HAP-1 (cell line): ENCODE measurements at regions not wholly inside any gene's neighbourhood (a gene's known extent, or its start where the extent isn't known, plus 50 kb on each side); places are given as distances from the start of the nearest gene placed in this dataset.
A peak's percentile ranks its signal among the peaks of the same experiment; 100 is the strongest.

Experiments
- DNase-seq, 2 experiments: peaks; one replicate each; pipeline ENCODE4 v3.0.0-alpha.2; 2016 to 2020; ENCODE audit warnings: low spot score in 2 of 2
- H3K27me3 ChIP-seq: fragments of 250-450 bp; sonication (Bioruptor Pico); 2 replicates; pipeline ENCODE4 v1.5.1; 2020; ENCODE audit warnings: low read depth, mild to moderate bottlenecking, moderate library complexity
- H3K36me3 ChIP-seq: fragments of 250-450 bp; sonication (Bioruptor Pico); replicated peaks from 2 replicates; pipeline ENCODE4 v1.5.1; 2020; ENCODE audit warnings: mild to moderate bottlenecking
- H3K4me1 ChIP-seq: fragments of 250-450 bp; sonication (Bioruptor Pico); 2 replicates; pipeline ENCODE4 v1.5.1; 2020; ENCODE audit warnings: mild to moderate bottlenecking
- H3K4me3 ChIP-seq: fragments of 250-450 bp; sonication (Bioruptor Pico); 2 replicates; pipeline ENCODE4 v1.5.1; 2020; ENCODE audit warnings: mild to moderate bottlenecking, moderate library complexity
- H3K9me3 ChIP-seq: fragments of 250-450 bp; sonication (Bioruptor Pico); 2 replicates; pipeline ENCODE4 v1.5.1; 2020; ENCODE audit warnings: mild to moderate bottlenecking, moderate library complexity
- in situ Hi-C: fragments of 300-500 bp; cut with MboI; formaldehyde crosslinking; loops from 3 replicates; pipeline ENCODE4 v1.14.3; 2020; ENCODE audit warnings: low sequenced_read_pairs, inconsistent platforms, mixed read lengths

DNA sequence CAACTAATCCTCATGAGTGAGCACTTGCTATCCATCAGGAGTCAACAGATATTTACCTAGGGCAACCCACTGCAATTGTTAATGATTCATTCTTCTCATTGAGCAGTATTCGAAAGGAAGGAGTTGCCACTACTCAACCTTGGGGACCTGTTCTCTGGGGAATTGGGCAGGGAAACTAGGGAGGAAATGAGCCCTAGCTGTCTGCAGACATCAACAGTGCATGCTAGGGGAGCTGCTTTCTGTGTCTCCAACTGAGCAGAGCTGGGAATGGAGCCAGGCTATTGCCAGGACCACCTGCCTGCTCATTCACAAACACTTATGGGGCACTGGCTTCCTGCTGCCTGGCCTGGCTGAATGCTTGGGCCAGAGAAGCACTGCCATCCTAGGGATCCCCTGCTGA, 183.4 kb downstream of the TMEM38B start:
- no peak for DNase-seq
- Histone ChIP-seq H3K4me1 (no peaks in the 10 kb centered on the region), H3K36me3 (no peaks in the 10 kb centered on the region), H3K27me3 (no peaks in the 10 kb centered on the region), H3K9me3 (no peaks in the 10 kb centered on the region), H3K4me3 (no peak overlapping the region)
- in situ Hi-C loops = no loop called here

DNA sequence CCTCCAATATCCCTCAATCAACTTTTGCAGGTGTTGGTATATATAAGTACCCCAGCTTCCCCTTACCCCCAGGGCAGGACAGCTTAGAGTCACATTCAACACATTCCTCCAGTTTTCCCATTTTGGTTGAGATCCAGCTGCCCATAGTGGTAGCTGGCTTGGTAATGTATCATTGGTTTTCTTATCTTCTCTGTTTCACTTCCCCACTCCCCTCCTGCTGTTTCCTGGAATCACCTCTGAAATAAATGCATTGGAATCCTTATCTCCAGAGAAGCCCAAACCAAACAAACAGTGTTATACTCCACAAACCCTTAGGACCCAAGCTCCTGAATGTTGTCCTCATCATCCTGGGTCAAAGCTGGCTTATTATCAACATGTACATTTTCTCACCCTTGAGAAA, 184.8 kb downstream of the TMEM38B start:
- no peaks in the 10 kb centered on the region for H3K36me3 ChIP-seq
- H3K4me1 ChIP-seq = no peaks in the 10 kb centered on the region
- DNase-seq = no peak
- no peaks in the 10 kb centered on the region for H3K27me3 ChIP-seq
- H3K9me3 ChIP-seq = no peaks in the 10 kb centered on the region
- in situ Hi-C loops = no loop called here
- no peak overlapping the region for H3K4me3 ChIP-seq

DNA sequence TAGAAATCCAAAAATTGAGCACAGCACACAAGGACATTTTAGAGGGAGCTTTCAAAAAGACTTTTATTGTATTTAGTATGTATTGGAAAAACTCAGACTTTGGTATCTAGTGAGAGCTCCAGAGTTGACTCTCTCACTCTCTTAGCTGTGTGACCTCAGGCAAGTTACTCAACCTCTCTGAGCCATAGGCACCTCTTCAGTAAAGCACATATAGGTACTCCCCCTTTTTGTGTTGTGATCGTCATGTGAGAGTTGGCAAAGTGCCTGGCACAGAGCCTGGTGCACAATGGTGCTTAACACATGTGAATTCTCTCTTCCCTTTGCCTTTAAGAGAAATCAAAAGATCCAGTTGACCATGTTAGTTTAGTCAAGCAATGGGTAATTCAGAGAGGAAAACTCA, 186.2 kb downstream of the TMEM38B start:
- Histone ChIP-seq H3K9me3 (no peaks in the 10 kb centered on the region), H3K36me3 (no peaks in the 10 kb centered on the region), H3K4me1 (no peaks in the 10 kb centered on the region), H3K4me3 (no peak overlapping the region), H3K27me3 (no peaks in the 10 kb centered on the region)
- in situ Hi-C loops = no loop called here
- DNase-seq = no peak

DNA sequence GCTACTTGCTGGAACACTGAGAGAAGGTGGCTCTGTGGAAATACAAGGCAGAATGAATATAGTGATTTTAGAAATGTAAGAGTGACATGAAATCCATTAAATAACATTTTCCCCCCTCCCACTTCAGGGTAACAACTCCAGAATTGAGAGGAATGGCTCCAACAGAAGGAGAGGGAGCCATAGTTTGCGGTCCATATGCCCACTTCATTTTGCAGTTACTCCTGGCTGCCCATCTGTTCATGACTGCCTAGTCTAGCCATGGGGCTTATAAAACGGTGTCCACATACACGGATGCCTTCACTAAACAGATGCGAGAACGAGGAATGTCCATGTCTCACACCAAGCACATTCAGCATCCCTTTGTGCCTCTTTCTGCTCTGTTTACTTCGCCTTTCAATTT, 186.7 kb downstream of the TMEM38B start:
- no peak overlapping the region for H3K4me3 ChIP-seq
- no peaks in the 10 kb centered on the region for H3K36me3 ChIP-seq
- no peaks in the 10 kb centered on the region for H3K4me1 ChIP-seq
- no peak for DNase-seq
- no peaks in the 10 kb centered on the region; the same call in 1 of the 2 replicates for H3K9me3 ChIP-seq
- H3K27me3 ChIP-seq = no peaks in the 10 kb centered on the region
- in situ Hi-C loops = no loop called here

DNA sequence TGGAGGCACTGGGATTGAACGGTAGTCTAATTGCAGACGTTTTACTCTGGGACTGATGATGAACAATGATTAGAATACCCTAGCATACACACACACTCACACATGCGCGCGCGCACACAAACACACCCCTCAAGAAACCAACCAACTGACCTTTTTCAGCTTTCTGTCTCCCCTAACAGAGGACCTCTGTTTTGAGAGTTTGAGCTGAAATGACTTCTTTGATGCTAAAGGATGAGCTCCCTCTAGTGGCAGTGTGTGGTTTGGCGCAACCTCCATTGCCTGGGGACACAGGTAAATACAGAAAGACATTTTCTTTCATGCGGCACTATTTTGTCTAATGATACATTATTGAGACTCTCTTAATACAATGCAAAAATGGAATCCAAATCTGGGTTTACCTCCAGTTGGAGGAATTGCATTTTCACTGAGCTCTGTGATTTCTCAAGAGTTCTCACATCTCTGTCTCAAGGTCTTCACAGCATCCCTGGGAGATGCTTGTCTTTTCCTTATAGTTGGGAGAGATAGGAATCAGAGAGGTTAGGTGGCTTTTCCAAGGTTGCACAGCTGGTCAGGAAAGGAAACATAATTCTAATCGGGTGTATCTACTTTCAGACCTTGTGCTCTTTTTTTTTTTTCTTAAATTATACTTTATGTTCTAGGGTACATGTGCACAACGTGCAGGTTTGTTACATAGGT, 187.5 kb downstream of the TMEM38B start:
- DNase-seq = peak; percentile 63 to 83
- Histone ChIP-seq H3K9me3 (no peaks in the 10 kb centered on the region; the same call in 1 of the 2 replicates), H3K36me3 (no peaks in the 10 kb centered on the region), H3K4me1 (no peaks in the 10 kb centered on the region), H3K27me3 (no peaks in the 10 kb centered on the region), H3K4me3 (no peak overlapping the region)
- in situ Hi-C loops = no loop called here

DNA sequence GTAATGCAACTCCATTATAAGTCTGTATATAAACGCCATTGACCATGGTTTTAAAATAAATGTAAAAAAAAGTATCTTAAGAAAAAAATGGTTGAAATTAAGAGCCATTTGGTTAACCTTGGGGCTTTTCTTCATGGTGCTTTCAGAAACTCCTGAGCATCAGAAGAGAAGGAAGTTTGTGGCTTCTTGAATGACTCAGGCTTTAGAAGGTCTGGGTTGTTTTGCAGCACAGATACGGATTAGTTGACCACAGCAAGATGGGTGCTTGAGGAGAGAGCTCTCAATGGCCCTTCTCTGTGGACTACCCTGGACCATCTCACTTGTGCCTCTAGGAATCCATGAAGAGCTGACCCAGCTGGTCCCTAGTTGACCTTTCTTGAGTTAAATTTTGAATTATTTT, 189.5 kb downstream of the TMEM38B start:
- no peaks in the 10 kb centered on the region for H3K36me3 ChIP-seq
- DNase-seq = no peak
- in situ Hi-C loops = no loop called here

DNA sequence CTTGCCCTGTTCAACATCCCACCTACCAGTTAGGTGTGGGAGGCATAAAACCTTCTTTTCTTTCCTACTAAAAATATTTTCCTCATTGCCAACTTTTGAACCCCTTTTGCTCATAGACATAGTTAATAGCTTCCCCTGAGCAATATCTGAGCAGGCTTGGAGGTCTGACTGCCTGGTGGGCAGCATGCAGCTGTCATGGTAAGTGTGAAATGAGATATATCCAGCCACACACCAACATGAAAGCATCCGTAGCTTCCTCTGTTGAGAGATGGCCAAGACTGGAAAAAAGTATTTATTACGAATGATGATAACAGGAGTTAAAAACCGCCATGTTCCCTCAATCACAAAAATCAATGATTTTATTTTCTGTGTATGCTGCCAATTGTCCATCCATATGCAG, 190.1 kb downstream of the TMEM38B start:
- no peaks in the 10 kb centered on the region for H3K27me3 ChIP-seq
- no peaks in the 10 kb centered on the region for H3K36me3 ChIP-seq
- no peak overlapping the region for H3K4me3 ChIP-seq
- H3K9me3 ChIP-seq = no peaks in the 10 kb centered on the region; the same call in 1 of the 2 replicates
- no peak for DNase-seq
- H3K4me1 ChIP-seq = no peaks in the 10 kb centered on the region; the same call in 1 of the 2 replicates
- in situ Hi-C loops = no loop called here

More for the DNA sequence above, 189.5 kb downstream of the TMEM38B start:
- no peaks in the 10 kb centered on the region; the same call in 1 of the 2 replicates for H3K9me3 ChIP-seq
- H3K27me3 ChIP-seq = no peaks in the 10 kb centered on the region
- no peak overlapping the region for H3K4me3 ChIP-seq
- H3K4me1 ChIP-seq = no peaks in the 10 kb centered on the region

DNA sequence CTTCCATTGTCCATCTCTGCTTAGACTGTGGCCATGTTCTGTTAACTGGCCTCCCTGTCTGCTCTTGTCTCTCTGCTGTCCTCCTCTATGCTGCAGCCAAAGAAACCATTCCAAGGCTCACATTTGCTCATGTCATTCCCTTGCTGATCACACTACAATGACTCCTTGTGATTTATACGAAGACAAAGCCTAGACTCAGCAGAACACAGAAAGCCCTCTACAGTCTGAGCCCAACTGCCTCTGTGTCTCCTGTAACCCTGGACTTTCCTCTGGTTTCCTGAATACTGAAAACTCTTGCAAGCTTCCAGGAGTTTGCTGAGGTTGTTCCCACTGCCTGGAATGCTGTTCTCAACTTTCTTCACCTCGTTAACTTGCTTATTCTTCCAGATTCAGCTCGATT, 191.8 kb downstream of the TMEM38B start:
- no peak for DNase-seq
- Histone ChIP-seq H3K36me3 (no peaks in the 10 kb centered on the region), H3K4me3 (no peak overlapping the region), H3K27me3 (no peaks in the 10 kb centered on the region), H3K4me1 (peaks cover 12% of the 10 kb centered on the region), H3K9me3 (no peaks in the 10 kb centered on the region; the same call in 1 of the 2 replicates)
- in situ Hi-C loops = no loop called here

DNA sequence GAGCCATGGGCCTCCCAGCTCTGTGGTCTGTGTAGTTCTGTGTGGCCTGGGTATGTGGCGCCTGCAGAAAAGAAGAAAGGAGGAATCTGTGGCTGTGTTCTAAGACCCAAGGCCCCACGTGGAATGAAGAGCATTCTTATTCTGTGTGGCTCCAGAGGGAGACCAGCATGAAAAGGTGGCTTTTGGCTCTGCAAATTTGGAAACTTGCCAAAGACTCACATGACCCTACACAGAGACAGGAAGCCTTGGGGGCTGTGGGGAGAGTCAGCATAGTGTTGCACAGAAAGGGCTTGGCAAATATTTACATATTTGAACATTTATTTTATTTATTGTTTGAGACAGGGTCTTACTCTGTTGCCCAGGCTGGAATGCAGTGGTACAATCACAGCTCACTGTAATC, 193.3 kb downstream of the TMEM38B start:
- Histone ChIP-seq H3K27me3 (no peaks in the 10 kb centered on the region), H3K36me3 (no peaks in the 10 kb centered on the region), H3K4me1 (peaks cover 12% of the 10 kb centered on the region), H3K4me3 (no peak overlapping the region), H3K9me3 (no peaks in the 10 kb centered on the region; the same call in 1 of the 2 replicates)
- in situ Hi-C loops = no loop called here
- peak in 1 of 2 experiments; percentile 33 for DNase-seq

DNA sequence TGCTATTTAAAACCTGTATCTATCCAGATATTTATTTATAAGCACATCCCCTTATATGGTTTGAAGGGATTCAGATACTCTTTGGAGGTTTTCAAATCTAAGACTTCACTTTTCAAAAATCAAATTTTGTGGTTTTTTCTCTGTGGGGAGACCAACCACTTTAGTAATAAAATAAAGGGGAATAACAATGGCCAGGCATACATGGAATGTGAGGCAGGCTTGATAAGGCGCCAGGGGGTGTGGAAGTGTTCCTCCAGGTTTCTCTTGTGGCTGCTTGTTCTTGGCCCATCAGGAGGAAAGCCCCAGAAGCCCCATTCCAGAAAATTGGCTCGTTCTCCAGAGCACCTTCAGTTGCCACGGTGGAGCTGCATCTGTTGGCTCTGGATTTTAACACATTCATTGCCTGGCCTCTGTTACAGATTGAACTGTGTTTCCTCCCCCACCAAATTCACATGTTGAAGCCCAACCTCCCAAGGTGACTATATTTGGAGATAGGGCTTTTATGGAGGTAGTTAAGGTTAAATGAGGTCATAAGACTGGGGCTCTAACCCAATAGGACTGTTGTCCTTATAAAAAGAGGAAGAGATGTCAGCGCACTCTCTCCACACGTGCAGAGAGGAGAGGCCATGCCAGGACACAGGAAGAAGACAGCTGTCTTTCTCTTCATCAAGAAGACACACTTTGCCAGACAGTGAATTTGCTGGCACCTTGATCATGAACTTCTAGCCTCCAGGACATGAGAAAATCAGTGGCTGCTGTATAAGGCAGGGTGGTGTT, 195.9 kb downstream of the TMEM38B start:
- in situ Hi-C loops = no loop called here
- Histone ChIP-seq H3K4me3 (no peak overlapping the region), H3K9me3 (no peaks in the 10 kb centered on the region; the same call in 1 of the 2 replicates), H3K27me3 (no peaks in the 10 kb centered on the region), H3K36me3 (no peaks in the 10 kb centered on the region), H3K4me1 (peaks cover 12% of the 10 kb centered on the region)
- peak; percentile 38 to 56 for DNase-seq

DNA sequence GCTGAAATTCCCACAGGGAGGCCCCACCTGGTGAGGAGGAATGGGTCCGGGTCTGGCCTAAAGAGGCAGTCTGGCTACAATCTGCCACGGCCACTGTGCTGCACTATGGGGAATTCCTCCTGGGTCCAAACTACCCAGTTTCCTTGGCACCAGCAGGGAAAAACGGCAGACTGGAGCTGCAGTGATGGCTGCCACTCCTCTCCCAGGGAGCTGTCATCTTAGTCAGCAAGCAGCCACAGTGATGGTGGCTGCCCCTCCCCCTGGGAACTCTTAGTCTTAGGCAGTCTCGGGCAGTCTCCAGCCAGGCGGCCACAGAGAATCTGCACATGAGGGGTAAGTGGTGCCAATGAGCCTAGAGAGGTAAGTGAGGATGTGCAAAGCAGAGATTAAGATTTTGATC, 205.8 kb downstream of the TMEM38B start:
- Histone ChIP-seq H3K9me3 (peaks cover 3% of the 10 kb centered on the region; the same call in 1 of the 2 replicates), H3K27me3 (no peaks in the 10 kb centered on the region), H3K36me3 (no peaks in the 10 kb centered on the region), H3K4me1 (peaks cover 7% of the 10 kb centered on the region), H3K4me3 (no peak overlapping the region)
- in situ Hi-C loops = loop anchor here (5.0 kb wide), 1 partner anchor 372 kb away; no protein-coding TSS in a partner anchor
- DNase-seq = no peak

DNA sequence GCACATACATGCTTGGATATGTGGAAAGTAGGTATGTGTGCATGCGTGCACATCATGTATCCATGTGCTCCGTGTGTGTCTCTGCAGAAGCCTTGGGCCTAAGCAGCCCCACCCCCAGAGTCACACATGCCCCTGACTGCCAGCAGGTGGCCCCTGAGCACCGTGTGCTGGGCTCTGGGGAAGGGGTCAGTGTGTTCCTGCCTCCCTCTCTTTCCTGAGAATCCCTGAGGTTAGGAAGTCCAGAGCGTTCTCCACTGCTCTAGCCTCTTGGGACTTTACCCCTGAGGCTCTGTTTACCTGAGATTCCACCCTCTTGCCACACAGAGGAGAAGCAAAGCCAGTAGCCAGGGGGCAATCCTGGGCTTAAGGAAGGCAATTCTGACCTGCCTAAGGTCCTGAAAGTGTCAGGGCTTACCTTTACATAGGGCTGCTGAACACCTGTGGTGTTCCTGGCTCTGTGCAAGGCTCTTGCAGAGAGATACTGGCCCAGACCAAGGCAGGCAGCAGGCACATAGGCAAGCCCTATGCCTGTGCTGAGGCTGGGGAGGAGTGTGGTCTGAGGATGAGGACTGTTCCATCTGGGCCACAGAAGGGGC, 207.3 kb downstream of the TMEM38B start:
- in situ Hi-C loops = loop anchor here (5.0 kb wide), 1 partner anchor 371 kb away; no protein-coding TSS in a partner anchor
- Histone ChIP-seq H3K9me3 (peaks cover 3% of the 10 kb centered on the region; the same call in 1 of the 2 replicates), H3K27me3 (no peaks in the 10 kb centered on the region), H3K4me3 (no peak overlapping the region), H3K4me1 (peaks cover 7% of the 10 kb centered on the region), H3K36me3 (no peaks in the 10 kb centered on the region)
- DNase-seq = peak; percentile 84 to 85

DNA sequence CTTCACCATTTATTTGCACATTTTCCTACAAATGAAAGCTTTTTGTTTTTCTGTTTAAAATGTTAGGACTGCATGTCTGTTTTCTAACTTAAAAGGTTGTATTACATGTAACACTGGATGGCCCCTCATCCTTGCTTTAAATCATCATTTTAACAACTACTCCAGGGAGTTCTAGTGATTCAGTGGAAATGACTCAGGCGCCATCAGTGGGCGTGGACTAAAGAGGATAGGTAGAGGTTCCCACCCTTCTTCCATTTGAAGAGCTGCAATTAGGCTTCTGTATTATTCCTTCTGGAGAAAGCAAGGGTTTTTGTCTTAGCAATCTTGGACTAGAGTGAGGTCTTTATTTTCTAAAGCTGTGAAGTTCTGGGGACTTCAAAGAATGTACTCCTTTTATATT, 213.7 kb downstream of the TMEM38B start:
- in situ Hi-C loops = no loop called here
- no peak for DNase-seq

More for the DNA sequence above, 213.7 kb downstream of the TMEM38B start:
- Histone ChIP-seq H3K27me3 (no peaks in the 10 kb centered on the region), H3K9me3 (no peaks in the 10 kb centered on the region), H3K4me3 (no peak overlapping the region), H3K4me1 (peaks cover 31% of the 10 kb centered on the region), H3K36me3 (no peaks in the 10 kb centered on the region)
